AG09309 (cell line): ENCODE measurements at regions not wholly inside any gene's neighbourhood (a gene's known extent, or its start where the extent isn't known, plus 50 kb on each side); places are given as distances from the start of the nearest gene placed in this dataset.

Experiments
- DNase-seq: peaks from one replicate; pipeline ENCODE4 v3.0.0-alpha.2; 2010; ENCODE audit warnings: low read depth
- H3K4me3 ChIP-seq: 2 replicates; pipeline ENCODE4 v1.5.1; 2011; ENCODE audit warnings: mild to moderate bottlenecking, low read depth, low read length, moderate library complexity; ENCODE audit not compliant: control insufficient read depth
- TF ChIP-seq, protein P1 (sequence below): IDR thresholded peaks from 2 replicates; pipeline ENCODE4 v1.5.1; 2011; ENCODE audit warnings: mild to moderate bottlenecking, low read depth, low read length, inconsistent platforms; ENCODE audit not compliant: insufficient read depth, control insufficient read depth; ENCODE audit errors: missing control alignments

DNA sequence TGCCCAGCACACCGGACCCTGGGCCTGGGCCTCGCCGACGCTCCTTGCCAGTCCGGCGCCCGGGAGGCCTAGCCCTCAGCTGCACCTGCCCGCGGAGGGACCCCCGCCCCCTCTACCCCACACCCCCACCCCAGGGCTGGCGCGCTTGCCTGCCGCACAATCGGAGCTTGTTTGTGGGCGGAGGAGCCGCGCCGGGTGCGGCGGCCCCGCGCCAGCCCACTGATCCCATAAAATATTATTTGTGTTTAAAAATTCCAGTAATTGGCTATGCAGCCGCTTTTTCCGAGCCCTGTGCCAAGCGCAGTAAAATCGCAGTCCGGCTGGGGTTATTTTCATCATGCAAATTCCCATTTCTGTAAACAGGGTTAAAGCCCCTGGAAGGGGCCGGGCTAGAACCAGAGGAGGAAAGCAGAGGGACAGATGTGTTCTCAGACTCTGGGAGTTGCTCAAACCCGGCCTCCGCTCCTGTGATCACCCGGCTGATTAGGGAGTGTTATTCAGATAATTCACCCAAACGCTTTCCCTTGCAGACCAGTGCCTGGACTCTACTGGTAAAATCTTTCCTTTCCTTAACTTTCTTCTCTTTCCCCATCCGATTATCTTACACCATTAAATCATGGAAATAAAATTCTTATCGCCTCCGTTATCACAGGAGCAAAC lies 93.1 kb downstream of the NCR2 start:
- DNase-seq: peak; percentile 21
- TF ChIP-seq, protein P1, sequence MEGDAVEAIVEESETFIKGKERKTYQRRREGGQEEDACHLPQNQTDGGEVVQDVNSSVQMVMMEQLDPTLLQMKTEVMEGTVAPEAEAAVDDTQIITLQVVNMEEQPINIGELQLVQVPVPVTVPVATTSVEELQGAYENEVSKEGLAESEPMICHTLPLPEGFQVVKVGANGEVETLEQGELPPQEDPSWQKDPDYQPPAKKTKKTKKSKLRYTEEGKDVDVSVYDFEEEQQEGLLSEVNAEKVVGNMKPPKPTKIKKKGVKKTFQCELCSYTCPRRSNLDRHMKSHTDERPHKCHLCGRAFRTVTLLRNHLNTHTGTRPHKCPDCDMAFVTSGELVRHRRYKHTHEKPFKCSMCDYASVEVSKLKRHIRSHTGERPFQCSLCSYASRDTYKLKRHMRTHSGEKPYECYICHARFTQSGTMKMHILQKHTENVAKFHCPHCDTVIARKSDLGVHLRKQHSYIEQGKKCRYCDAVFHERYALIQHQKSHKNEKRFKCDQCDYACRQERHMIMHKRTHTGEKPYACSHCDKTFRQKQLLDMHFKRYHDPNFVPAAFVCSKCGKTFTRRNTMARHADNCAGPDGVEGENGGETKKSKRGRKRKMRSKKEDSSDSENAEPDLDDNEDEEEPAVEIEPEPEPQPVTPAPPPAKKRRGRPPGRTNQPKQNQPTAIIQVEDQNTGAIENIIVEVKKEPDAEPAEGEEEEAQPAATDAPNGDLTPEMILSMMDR: no peak
- H3K4me3 ChIP-seq: peak overlapping the region; percentile 15

DNA sequence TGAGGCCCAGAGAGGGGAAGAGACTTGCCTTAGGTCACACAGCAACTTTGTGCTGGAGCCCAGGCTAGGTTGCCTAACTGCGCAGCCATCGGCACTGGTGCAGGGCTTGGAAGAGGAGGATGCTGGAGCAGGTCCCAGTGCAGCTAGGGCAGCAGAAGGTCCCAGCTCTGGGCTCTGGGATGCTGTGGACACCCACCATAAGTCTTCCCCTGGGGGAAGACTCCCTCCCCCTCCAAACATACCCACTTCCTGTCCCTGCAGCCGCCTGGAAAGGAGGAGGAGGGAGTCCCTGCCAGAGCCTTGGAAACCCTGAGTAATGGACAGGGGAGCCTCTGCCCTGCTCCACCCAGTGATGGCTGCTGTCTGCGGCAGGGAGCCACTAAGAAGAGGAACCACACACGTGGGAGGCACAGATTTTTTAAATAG lies 93.6 kb downstream of the NCR2 start:
- TF ChIP-seq, protein P1: no peak
- peak; percentile 27 for DNase-seq
- H3K4me3 ChIP-seq: no peak overlapping the region; the same call in 1 of the 2 replicates

GRCh38 chr6:41429506-41430504 lies 94.4 kb downstream of the NCR2 start:
- TF ChIP-seq, protein P1: no peak
- H3K4me3 ChIP-seq: no peak overlapping the region
- DNase-seq: no peak

DNA sequence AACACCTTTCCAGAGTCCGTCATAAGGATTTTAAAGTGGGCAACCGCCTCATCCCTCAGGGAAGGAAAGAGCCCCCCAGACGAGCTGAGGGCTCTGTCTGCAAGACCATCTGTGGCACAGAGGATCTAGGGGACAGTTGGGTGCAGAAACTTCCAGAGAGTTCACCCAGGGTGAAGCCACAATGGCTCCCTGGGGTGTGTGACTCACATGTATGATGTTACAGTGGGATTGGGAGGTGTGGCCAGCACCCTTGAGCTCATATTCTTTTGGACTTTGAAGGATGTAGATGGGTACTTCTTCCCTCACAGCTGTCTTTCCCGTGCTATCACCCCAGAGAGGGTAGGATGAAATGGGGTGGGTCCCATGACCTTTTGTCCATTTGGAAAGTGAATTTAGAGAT lies 95.5 kb downstream of the NCR2 start:
- TF ChIP-seq, protein P1: no peak
- no peak overlapping the region for H3K4me3 ChIP-seq
- DNase-seq: peak; percentile 35

GRCh38 chr6:41432280-41432679 lies 96.9 kb downstream of the NCR2 start:
- DNase-seq: no peak
- TF ChIP-seq, protein P1: no peak
- H3K4me3 ChIP-seq: no peak overlapping the region

- no peak overlapping the region for H3K4me3 ChIP-seq
- TF ChIP-seq, protein P1: no peak
- DNase-seq: no peak
These were observed 99.5 kb downstream of the NCR2 start for GRCh38 chr6:41434803-41435481.
